ENCODE measurements at regions not wholly inside any gene's neighbourhood (a gene's known extent, or its start where the extent isn't known, plus 50 kb on each side); places are given as distances from the start of the nearest gene placed in this dataset.

DNA sequence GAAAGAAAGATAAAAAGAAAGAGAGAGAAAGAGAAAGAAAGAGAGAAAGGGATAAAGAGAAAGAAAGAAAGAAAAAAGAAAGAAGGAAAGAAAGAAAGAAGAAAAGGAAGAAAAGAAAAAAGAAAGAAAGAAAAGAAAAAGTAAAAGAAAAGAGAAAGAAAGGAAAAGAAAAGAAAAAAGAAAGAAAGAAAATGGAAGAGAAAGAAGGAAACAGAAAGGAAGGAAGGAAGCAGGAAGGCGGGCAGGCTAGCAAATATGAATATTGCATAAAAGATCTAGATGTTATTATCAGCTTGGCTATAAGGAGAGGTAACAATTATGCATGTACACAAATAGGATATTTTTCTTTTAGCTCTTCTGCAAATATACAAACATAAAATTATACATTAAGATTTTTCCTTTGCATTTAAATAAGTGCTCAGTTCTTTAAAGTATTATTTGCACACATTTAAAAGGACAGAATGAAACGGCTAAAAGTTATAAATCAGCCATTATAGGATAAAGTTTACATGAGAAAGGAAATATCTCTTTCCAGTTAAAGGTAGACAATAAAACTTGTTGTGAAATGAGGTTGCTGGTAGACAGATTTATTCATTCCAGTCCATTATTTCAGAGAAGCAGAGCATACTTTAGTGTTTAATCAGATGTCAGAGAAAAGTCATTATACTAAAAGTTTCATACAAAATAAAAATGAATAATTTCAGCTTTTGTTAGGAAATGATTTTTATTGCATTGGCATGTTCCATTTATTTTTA is 511.4 kb downstream of the KCNJ3 start:
- H3K4me3 Mint-ChIP-seq, result no peak overlapping the region
- H3K36me3 ChIP-seq (ENCODE audit: insufficient read depth), result no peaks in the 10 kb centered on the region
- H3K27ac Mint-ChIP-seq, result no peak overlapping the region
- no peak overlapping the region for H3K27ac ChIP-seq (ENCODE audit: low read depth)
- no peaks in the 10 kb centered on the region for H4K20me1 ChIP-seq (replicated peaks; ENCODE audit: insufficient read depth)
- H3F3A ChIP-seq (replicated peaks; ENCODE audit: low read depth), result no peaks in the 10 kb centered on the region
- H2AFZ ChIP-seq, result no peak overlapping the region
- no peak overlapping the region for H3K4me3 ChIP-seq
- H3K4me2 ChIP-seq, result no peak overlapping the region
- no peaks in the 10 kb centered on the region for H3K9me3 Mint-ChIP-seq
- H3K4me1 ChIP-seq (ENCODE audit: insufficient read depth), result no peaks in the 10 kb centered on the region
- DNase-seq (ENCODE audit: low spot score) (no peak), ATAC-seq (no peak)
- H3K9me2 ChIP-seq (ENCODE audit: insufficient read depth), result no peaks in the 10 kb centered on the region
- H3K27me3 Mint-ChIP-seq (ENCODE audit: insufficient read depth, low read depth, poor library complexity), result peaks cover 2% of the 10 kb centered on the region
- TF ChIP-seq, protein P1, sequence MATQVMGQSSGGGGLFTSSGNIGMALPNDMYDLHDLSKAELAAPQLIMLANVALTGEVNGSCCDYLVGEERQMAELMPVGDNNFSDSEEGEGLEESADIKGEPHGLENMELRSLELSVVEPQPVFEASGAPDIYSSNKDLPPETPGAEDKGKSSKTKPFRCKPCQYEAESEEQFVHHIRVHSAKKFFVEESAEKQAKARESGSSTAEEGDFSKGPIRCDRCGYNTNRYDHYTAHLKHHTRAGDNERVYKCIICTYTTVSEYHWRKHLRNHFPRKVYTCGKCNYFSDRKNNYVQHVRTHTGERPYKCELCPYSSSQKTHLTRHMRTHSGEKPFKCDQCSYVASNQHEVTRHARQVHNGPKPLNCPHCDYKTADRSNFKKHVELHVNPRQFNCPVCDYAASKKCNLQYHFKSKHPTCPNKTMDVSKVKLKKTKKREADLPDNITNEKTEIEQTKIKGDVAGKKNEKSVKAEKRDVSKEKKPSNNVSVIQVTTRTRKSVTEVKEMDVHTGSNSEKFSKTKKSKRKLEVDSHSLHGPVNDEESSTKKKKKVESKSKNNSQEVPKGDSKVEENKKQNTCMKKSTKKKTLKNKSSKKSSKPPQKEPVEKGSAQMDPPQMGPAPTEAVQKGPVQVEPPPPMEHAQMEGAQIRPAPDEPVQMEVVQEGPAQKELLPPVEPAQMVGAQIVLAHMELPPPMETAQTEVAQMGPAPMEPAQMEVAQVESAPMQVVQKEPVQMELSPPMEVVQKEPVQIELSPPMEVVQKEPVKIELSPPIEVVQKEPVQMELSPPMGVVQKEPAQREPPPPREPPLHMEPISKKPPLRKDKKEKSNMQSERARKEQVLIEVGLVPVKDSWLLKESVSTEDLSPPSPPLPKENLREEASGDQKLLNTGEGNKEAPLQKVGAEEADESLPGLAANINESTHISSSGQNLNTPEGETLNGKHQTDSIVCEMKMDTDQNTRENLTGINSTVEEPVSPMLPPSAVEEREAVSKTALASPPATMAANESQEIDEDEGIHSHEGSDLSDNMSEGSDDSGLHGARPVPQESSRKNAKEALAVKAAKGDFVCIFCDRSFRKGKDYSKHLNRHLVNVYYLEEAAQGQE (IDR thresholded peaks at IDR 0.05; ENCODE audit: unreplicated experiment), result no peak
- no peak for TF ChIP-seq NANOG (IDR thresholded peaks at IDR 0.05; ENCODE audit: borderline replicate concordance)
- no peak for TF ChIP-seq CREB1 (CRISPR knock-in tag; IDR thresholded peaks at IDR 0.05; ENCODE audit: low read depth)
- TF ChIP-seq, protein P2, sequence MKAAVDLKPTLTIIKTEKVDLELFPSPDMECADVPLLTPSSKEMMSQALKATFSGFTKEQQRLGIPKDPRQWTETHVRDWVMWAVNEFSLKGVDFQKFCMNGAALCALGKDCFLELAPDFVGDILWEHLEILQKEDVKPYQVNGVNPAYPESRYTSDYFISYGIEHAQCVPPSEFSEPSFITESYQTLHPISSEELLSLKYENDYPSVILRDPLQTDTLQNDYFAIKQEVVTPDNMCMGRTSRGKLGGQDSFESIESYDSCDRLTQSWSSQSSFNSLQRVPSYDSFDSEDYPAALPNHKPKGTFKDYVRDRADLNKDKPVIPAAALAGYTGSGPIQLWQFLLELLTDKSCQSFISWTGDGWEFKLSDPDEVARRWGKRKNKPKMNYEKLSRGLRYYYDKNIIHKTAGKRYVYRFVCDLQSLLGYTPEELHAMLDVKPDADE (IDR thresholded peaks at IDR 0.05), result no peak
- no peak for TF ChIP-seq ZNF114 (CRISPR knock-in tag; IDR thresholded peaks at IDR 0.05)
- H3K36me3 Mint-ChIP-seq (ENCODE audit: low read depth), result no peaks in the 10 kb centered on the region; the same call in 2 of the 3 replicates
- H3K79me2 ChIP-seq (replicated peaks; ENCODE audit: insufficient read depth), result no peaks in the 10 kb centered on the region
- H3K27me3 ChIP-seq (ENCODE audit: insufficient read depth), result no peaks in the 10 kb centered on the region
- no peaks in the 10 kb centered on the region for H3K4me1 Mint-ChIP-seq

DNA sequence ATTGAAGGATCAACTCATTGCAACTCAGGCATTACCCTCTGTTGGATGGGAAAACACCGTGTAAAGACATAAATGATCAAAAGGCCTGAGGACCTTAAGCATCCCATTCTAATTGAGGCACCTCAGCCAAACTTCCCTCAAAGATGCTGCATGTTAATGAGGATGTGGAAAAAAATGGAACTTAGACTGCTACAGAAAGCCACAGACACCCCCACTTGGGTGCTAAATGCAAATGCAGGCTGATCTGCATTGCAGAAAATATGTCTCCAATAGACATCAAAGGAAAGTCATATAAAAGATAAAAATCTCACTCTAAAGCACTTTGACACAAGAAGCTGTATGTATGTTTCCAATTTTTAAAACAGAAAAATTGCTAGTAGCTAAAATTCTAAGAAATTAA is 504.7 kb downstream of the KCNJ3 start:
- DNase-seq (ENCODE audit: low spot score) (no peak), ATAC-seq (no peak)
- no peaks in the 10 kb centered on the region for H3K36me3 ChIP-seq (ENCODE audit: insufficient read depth)
- H3K4me3 Mint-ChIP-seq, result no peak overlapping the region
- H3K4me3 ChIP-seq, result no peak overlapping the region
- H3K27me3 Mint-ChIP-seq (ENCODE audit: insufficient read depth, low read depth, poor library complexity), result no peaks in the 10 kb centered on the region
- no peak overlapping the region for H2AFZ ChIP-seq
- H3K36me3 Mint-ChIP-seq (ENCODE audit: low read depth), result no peaks in the 10 kb centered on the region; the same call in 2 of the 3 replicates
- H3K27ac ChIP-seq (ENCODE audit: low read depth), result no peak overlapping the region
- no peak overlapping the region for H3K4me2 ChIP-seq
- no peak overlapping the region for H3K27ac Mint-ChIP-seq
- H3F3A ChIP-seq (replicated peaks; ENCODE audit: low read depth), result no peaks in the 10 kb centered on the region
- H3K27me3 ChIP-seq (ENCODE audit: insufficient read depth), result no peaks in the 10 kb centered on the region
- H4K20me1 ChIP-seq (replicated peaks; ENCODE audit: insufficient read depth), result no peaks in the 10 kb centered on the region
- H3K9me3 Mint-ChIP-seq, result no peaks in the 10 kb centered on the region
- no peaks in the 10 kb centered on the region for H3K79me2 ChIP-seq (replicated peaks; ENCODE audit: insufficient read depth)
- no peaks in the 10 kb centered on the region for H3K9me2 ChIP-seq (ENCODE audit: insufficient read depth)
- peaks cover 3% of the 10 kb centered on the region; the same call in 1 of the 3 replicates for H3K4me1 Mint-ChIP-seq
- H3K4me1 ChIP-seq (ENCODE audit: insufficient read depth), result no peaks in the 10 kb centered on the region; the same call in 1 of the 2 replicates
- no peak for TF ChIP-seq NANOG (IDR thresholded peaks at IDR 0.05; ENCODE audit: borderline replicate concordance)
- no peak for TF ChIP-seq ZNF114 (CRISPR knock-in tag; IDR thresholded peaks at IDR 0.05)
- TF ChIP-seq STAT1 (IDR thresholded peaks at IDR 0.05; ENCODE audit: unreplicated experiment), result no peak
- TF ChIP-seq EZH2 (IDR thresholded peaks at IDR 0.05; ENCODE audit: low read depth, unreplicated experiment), result no peak
- no peak for TF ChIP-seq EZH2phosphoT487 (IDR thresholded peaks at IDR 0.05; ENCODE audit: unreplicated experiment)
- TF ChIP-seq, protein P1 (IDR thresholded peaks at IDR 0.05; ENCODE audit: unreplicated experiment), result no peak
- TF ChIP-seq, protein P2 (IDR thresholded peaks at IDR 0.05), result no peak
- no peak for TF ChIP-seq ZNF331 (CRISPR knock-in tag; IDR thresholded peaks at IDR 0.05; ENCODE audit: low read depth)

Measured in GM23338 (cell line).